GM19452 (cell line): ENCODE measurements at regions not wholly inside any gene's neighbourhood (a gene's known extent, or its start where the extent isn't known, plus 50 kb on each side); places are given as distances from the start of the nearest gene placed in this dataset.

ENCODE experiments used
- ATAC-seq: cut with Tn5 transposase; IDR thresholded peaks from one replicate; pipeline ENCODE4 v1.9.1; 2021; ENCODE audit not compliant: unreplicated experiment

- no peak for ATAC-seq
Observed at GRCh38 chr10:55398497-55398882, 597.5 kb upstream of the PCDH15 start.

- no peak for ATAC-seq
Observed at GRCh38 chr10:55397777-55398496, 596.9 kb upstream of the PCDH15 start.

DNA sequence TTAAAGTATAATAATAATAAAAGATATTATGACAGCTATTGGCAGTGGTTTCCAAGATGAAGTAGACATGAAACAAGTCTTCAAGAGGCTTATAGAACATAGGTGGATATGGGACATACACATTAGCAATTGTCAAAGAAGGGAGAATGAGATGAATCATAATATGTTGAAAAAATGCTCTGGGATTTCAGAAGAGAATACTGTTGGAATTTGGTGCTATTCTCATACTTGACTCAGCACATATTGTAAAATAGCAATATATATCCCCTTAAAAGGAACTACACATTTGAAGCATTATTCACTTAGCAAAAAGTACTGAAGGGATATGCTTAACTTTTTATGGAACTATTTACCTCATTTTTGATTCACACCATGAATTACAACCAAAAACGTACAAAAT, 577.2 kb upstream of the PCDH15 start:
- ATAC-seq = no peak

GRCh38 chr10:55374917-55375316, 573.9 kb upstream of the PCDH15 start:
- no peak for ATAC-seq

GRCh38 chr10:55374060-55374459, 573.0 kb upstream of the PCDH15 start:
- ATAC-seq = no peak

GRCh38 chr10:55369670-55370420, 568.8 kb upstream of the PCDH15 start:
- no peak for ATAC-seq

DNA sequence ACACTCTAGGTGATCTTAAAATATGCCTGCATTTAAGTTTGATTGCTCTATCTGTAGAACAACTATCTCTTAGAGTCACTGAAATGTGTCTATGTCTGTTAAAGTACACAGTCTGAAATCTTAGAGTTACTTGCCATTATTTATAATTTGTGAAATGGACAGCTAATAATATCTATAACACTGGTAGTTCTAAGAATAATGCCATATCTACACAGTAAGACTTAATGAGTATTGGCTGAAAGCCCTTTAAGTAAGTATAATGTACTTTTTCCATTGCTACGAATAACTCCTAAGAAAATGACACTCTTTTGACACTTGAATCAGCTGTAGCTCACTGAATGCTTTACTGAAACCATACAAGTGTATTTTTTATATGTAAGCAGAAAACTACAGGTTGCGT, 567.4 kb upstream of the PCDH15 start:
- no peak for ATAC-seq

GRCh38 chr10:55367555-55367954, 566.5 kb upstream of the PCDH15 start:
- ATAC-seq = no peak

- no peak for ATAC-seq
Observed at GRCh38 chr10:55358539-55358938, 557.5 kb upstream of the PCDH15 start.

GRCh38 chr10:55353414-55353813, 552.4 kb upstream of the PCDH15 start:
- no peak for ATAC-seq

- no peak for ATAC-seq
Observed at GRCh38 chr10:55351431-55351830, 550.4 kb upstream of the PCDH15 start.

DNA sequence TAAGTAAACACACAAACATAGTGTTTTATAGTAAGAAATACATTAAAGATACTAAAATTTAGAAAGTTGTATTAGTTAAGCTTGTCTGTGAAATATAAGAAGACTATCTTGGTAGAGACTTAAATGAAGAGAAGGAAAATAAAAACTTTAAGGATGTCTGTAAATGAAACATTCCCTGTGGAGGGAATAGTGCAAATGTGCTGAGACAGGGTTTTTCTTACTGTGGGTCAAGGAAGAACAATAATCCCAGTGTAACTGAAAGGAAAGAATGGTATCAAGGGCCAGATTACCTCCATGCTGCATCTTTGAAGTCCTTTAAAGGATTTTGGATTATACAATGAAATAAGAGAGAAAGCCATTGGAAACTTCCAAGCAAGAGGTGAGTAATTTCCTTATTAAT, 547.5 kb upstream of the PCDH15 start:
- no peak for ATAC-seq

- no peak for ATAC-seq
Observed at GRCh38 chr10:55330486-55330885, 529.5 kb upstream of the PCDH15 start.

- no peak for ATAC-seq
Observed at GRCh38 chr10:55329796-55330195, 528.8 kb upstream of the PCDH15 start.

GRCh38 chr10:55320187-55320700, 519.2 kb upstream of the PCDH15 start:
- no peak for ATAC-seq

DNA sequence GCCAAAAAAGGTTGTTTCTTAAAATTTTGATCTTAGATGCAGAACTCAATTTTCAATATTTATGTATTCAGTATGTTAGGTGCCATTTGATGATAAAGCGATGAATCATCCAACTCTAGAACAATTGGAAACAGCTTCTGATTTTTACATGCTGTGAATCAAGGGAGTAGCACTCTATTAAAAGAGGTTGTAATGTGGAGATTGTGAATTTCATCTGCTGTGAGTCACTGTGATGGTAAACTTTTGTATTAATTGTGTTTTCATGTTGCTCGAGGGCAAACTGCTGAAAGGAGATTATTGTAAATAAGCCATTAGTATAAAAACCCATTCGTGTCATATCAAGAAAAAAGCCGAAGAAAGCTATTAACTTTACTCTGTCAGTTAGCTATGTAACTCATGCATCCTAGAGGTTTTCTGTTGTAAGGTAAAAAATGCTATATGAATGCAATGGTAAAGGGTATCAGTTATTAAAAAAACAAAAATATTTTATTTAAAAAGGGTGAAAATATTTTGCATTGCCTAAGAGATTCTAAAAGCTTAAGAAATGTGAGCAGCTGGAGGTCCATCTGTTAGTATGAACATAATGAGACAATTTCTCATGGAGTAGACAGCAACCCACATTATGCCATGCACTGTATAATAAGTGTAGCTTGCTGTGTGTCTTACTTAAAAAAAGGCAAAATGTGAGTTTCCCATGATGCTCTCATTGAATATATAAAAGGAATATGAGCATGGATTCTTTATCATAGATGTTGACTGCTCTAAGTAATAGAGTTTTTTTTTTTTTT, 511.0 kb upstream of the PCDH15 start:
- ATAC-seq = no peak

GRCh38 chr10:55310143-55310542, 509.1 kb upstream of the PCDH15 start:
- ATAC-seq = no peak

DNA sequence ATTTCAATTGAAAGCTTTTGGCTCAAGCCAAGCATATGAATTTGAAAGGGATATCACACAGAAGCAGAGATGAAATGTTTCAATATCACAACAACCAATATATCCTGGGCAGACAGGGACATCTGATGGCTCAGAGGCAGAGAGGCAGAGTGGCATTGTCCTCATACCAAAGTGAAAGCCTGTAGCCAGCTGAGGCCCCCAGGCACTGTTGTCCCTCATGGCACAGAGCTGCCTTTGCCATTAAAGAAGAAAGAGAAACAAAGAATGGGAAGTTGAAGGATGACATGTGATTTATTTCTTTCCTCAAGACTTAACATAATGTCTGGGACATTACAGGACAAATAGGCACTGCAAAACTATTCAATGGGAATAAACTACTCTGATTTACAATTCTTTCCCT, 504.3 kb upstream of the PCDH15 start:
- ATAC-seq = no peak

DNA sequence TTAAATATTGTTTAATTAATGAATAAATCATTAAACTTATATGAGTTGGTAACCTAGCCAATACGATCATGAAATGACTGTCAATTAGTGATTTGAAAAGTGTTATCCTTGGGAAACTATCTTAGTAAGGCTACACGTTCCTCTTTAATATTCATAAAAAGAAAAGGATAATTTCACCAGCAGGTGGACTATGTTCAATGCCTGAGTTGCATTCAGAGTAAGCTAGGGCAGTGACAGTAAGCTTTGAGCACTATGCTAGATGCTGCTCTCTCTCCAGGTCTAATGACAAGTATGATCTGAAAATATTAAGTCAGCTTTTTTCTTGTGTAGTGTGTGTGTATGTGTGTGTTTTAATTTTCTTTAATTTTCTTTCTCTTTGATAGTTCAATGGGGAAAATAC, 486.3 kb upstream of the PCDH15 start:
- no peak for ATAC-seq

DNA sequence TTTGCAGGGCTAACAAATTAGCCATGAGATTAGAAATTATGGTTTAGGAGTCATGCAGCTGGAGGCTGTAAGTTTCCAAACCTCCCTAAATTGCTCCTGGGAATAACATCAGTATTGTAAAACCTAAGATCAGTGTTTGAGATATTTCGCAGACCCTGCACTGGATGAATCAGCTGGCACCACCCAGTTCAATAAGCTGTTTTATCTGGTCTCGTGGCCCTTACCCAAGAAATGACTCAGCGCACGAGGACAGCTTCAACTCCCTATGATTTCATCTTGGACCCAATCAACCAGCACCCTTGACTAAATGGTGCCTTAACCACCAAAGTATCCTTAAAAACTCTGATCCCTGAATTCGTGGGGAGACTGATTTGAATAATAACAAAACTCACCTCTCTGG, 482.0 kb upstream of the PCDH15 start:
- no peak for ATAC-seq

DNA sequence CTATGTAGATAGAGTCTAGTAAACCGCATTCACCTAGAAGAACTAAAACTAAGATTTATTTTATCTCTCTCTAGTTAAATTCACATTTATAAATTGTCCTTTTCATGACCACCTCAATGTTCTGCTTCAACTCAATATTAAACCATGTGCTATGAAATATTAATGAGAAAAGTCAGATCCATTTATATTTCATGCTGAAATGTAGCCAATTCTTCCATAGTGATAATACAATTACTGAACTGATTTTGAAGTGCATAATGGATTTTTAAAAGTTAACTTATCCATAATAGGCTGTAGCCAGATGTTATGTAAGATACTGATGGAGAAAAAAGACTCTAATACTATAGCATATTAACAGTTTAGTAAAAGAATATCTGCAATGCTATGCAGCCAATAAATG, 479.7 kb upstream of the PCDH15 start:
- no peak for ATAC-seq

DNA sequence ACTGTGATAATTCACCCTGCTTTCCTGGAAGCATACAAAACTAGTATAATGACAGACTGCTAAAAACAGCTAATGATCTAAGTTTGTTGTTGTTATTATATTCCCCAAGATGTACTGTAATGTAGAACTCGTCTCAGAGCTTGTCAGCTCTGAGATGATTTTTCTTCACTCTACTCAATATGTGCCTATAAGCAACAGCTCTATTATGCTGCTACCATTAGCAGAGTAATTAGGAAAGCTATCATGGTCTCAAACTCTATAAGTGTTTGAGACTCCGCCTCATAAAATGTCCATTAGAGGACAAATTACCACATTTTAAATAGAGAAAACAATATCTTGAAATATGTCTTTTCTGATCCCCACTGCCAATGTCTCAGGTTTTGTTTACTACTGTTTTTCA, 476.5 kb upstream of the PCDH15 start:
- ATAC-seq = no peak
